Esophagus muscularis mucosa (tissue), 4 donors: ENCODE measurements at regions not wholly inside any gene's neighbourhood (a gene's known extent, or its start where the extent isn't known, plus 50 kb on each side); places are given as distances from the start of the nearest gene placed in this dataset.

Source experiments
- DNase-seq: peaks from one replicate; pipeline ENCODE4 v3.0.0-alpha.2; 2017; ENCODE audit errors: extremely low spot score
- H3K27ac ChIP-seq, 4 donors: fragments of 200-600 bp; sonication (generic); replicated peaks in 1 of 4; 1 replicate in 3 of 4; 2 replicates in 1 of 4; pipeline ENCODE4 v1.5.1; 2016 to 2019; ENCODE audit warnings: mild to moderate bottlenecking in 1 of 4
- H3K27me3 ChIP-seq, 4 donors: fragments of 200-600 bp; sonication (generic); one replicate each; pipeline versions ENCODE4 v1.5.1 to v1.6.0; 2016 to 2019
- H3K36me3 ChIP-seq, 4 donors: fragments of 200-600 bp; sonication (generic); one replicate each; pipeline ENCODE4 v1.5.1; 2016 to 2019
- H3K4me1 ChIP-seq, 4 donors: fragments of 200-600 bp; sonication (generic); one replicate each; pipeline ENCODE4 v1.5.1; 2016 to 2019
- H3K4me3 ChIP-seq, 4 donors: fragments of 200-600 bp; sonication (generic); 1 replicate in 2 of 4; 2 replicates in 2 of 4; pipeline ENCODE4 v1.5.1; 2016 to 2019; ENCODE audit warnings: mild to moderate bottlenecking in 4 of 4, moderate library complexity in 1 of 4
- H3K9me3 ChIP-seq, 4 donors: fragments of 200-600 bp; sonication (generic); 1 replicate in 3 of 4; 2 replicates in 1 of 4; pipeline ENCODE4 v1.5.1; 2016 to 2019
- EP300 ChIP-seq: sonication (generic); formaldehyde crosslinking; IDR thresholded peaks from one replicate; pipeline ENCODE4 v1.6.1; 2017; ENCODE audit warnings: antibody characterized with exemption
- POLR2A ChIP-seq: fragments of 450-650 bp; IDR thresholded peaks from one replicate; pipeline ENCODE4 v1.6.1; 2017; ENCODE audit warnings: antibody characterized with exemption, moderate library complexity, mild to moderate bottlenecking, low read depth
- POLR2AphosphoS5 ChIP-seq, 2 donors: sonication (generic); formaldehyde crosslinking; IDR thresholded peaks; one replicate each; pipeline ENCODE4 v1.6.1; 2017; ENCODE audit warnings: antibody characterized with exemption in 2 of 2
- WGBS: methylation state at CpG from one replicate; pipeline ENCODE4 v1.1.5; 2018; 5-methylcytosine and 5-hydroxymethylcytosine counted together
- intact Hi-C: fragments of 100-400 bp; cut with DNase I; formaldehyde crosslinking; loops from one replicate; pipeline ENCODE4 v1.15.1; 2023
- TF ChIP-seq, protein P1 (sequence below), 3 experiments: fragments of 200-600 bp in 2 of 3; fragments of 450-650 bp in 1 of 3; sonication (generic) in 2 of 3; IDR thresholded peaks; one replicate each; pipeline ENCODE4 v1.5.1; 2017 to 2019; ENCODE audit warnings: antibody characterized with exemption in 3 of 3, mild to moderate bottlenecking in 2 of 3, moderate library complexity in 1 of 3

GRCh38 chr12:91311081-91311480 is 128.5 kb upstream of the DCN start:
- no peak for DNase-seq
- 92% methylated on average over 2 of the region's 2 CpGs for WGBS
- intact Hi-C loops = no loop called here
- Histone ChIP-seq H3K4me1 (no peaks in the 10 kb centered on the region), H3K27ac (no peak overlapping the region), H3K9me3 (no peaks in the 10 kb centered on the region), H3K27me3 (no peaks in the 10 kb centered on the region), H3K4me3 (no peak overlapping the region), H3K36me3 (no peaks in the 10 kb centered on the region)
- TF ChIP-seq POLR2A (no peak), POLR2AphosphoS5 (IDR thresholded peaks at IDR 0.05) (no peak), EP300 (no peak)
- TF ChIP-seq, protein P1, sequence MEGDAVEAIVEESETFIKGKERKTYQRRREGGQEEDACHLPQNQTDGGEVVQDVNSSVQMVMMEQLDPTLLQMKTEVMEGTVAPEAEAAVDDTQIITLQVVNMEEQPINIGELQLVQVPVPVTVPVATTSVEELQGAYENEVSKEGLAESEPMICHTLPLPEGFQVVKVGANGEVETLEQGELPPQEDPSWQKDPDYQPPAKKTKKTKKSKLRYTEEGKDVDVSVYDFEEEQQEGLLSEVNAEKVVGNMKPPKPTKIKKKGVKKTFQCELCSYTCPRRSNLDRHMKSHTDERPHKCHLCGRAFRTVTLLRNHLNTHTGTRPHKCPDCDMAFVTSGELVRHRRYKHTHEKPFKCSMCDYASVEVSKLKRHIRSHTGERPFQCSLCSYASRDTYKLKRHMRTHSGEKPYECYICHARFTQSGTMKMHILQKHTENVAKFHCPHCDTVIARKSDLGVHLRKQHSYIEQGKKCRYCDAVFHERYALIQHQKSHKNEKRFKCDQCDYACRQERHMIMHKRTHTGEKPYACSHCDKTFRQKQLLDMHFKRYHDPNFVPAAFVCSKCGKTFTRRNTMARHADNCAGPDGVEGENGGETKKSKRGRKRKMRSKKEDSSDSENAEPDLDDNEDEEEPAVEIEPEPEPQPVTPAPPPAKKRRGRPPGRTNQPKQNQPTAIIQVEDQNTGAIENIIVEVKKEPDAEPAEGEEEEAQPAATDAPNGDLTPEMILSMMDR (IDR thresholded peaks at IDR 0.05) = no peak

DNA sequence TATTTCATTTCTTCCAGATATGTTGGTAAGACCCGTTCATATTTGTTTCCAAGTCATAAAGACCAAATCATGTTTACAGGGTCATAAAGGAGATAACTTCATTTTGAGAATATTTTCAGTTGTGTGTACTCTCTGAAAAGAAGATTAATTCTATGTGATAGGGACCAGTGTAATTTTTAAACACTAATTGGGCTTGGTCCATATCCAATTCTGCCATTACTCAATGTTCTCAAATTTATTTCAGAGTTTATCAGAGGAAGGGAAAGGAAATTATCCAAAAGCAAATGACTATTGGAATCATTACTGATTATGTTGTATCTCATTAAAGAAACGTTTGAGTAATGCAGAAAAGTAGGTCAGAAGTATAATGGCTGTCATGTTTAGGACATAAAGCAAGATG is 126.8 kb upstream of the DCN start:
- DNase-seq = no peak
- Histone ChIP-seq H3K9me3 (no peaks in the 10 kb centered on the region), H3K4me1 (no peaks in the 10 kb centered on the region), H3K4me3 (no peak overlapping the region), H3K36me3 (no peaks in the 10 kb centered on the region), H3K27me3 (no peaks in the 10 kb centered on the region), H3K27ac (no peak overlapping the region)
- intact Hi-C loops = no loop called here
- WGBS = 70% methylated on average over 2 of the region's 2 CpGs
- TF ChIP-seq POLR2AphosphoS5 (IDR thresholded peaks at IDR 0.05) (no peak), EP300 (no peak), POLR2A (no peak)
- TF ChIP-seq, protein P1 (IDR thresholded peaks at IDR 0.05) = no peak

GRCh38 chr12:91307957-91308670 is 125.5 kb upstream of the DCN start:
- TF ChIP-seq POLR2A (no peak), EP300 (no peak), POLR2AphosphoS5 (IDR thresholded peaks at IDR 0.05) (no peak)
- TF ChIP-seq, protein P1 (IDR thresholded peaks at IDR 0.05) = no peak
- no peaks in the 10 kb centered on the region for H3K4me1 ChIP-seq
- DNase-seq = no peak
- intact Hi-C loops = no loop called here
- H3K9me3 ChIP-seq = no peaks in the 10 kb centered on the region
- WGBS = 13% methylated on average over 1 of the region's 1 CpG
- H3K36me3 ChIP-seq = no peaks in the 10 kb centered on the region
- H3K27ac ChIP-seq = no peak overlapping the region
- no peak overlapping the region for H3K4me3 ChIP-seq
- no peaks in the 10 kb centered on the region for H3K27me3 ChIP-seq

- Histone ChIP-seq H3K4me1 (peaks cover 0 to 7% (median 3%) of the 10 kb centered on the region in 4 donors), H3K27ac (no peak overlapping the region), H3K9me3 (no peaks in the 10 kb centered on the region), H3K4me3 (no peak overlapping the region), H3K36me3 (no peaks in the 10 kb centered on the region), H3K27me3 (no peaks in the 10 kb centered on the region)
- DNase-seq = no peak
- intact Hi-C loops = no loop called here
- TF ChIP-seq POLR2AphosphoS5 (IDR thresholded peaks at IDR 0.05) (no peak), EP300 (no peak), POLR2A (no peak)
- TF ChIP-seq, protein P1 (IDR thresholded peaks at IDR 0.05) = no peak
Observed at GRCh38 chr12:91290354-91290753, 107.7 kb upstream of the DCN start.

DNA sequence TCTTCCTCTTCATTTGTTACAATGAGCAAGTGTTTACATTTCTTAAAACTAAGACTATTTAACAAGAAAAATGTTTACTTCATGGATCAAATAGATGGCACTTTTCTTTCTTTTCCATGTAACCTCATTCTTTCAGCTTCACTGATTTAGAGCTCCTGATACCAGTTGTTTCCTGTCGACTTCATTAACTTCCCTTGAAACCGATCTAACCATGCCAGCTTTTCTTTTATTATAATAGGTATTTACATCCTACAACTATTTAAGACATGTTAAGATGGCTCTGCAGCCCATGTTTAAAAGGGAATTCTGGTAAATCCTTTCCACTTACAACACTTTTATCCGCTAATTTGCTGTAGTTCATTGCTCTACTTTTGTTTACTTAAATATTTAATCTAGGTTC is 107.3 kb upstream of the DCN start:
- Histone ChIP-seq H3K27me3 (no peaks in the 10 kb centered on the region), H3K4me1 (peaks cover 0 to 7% (median 3%) of the 10 kb centered on the region in 4 donors), H3K36me3 (no peaks in the 10 kb centered on the region), H3K27ac (no peak overlapping the region), H3K4me3 (no peak overlapping the region), H3K9me3 (no peaks in the 10 kb centered on the region)
- intact Hi-C loops = no loop called here
- TF ChIP-seq POLR2A = no peak
- TF ChIP-seq, protein P1 (IDR thresholded peaks at IDR 0.05) = no peak
- TF ChIP-seq EP300 = no peak
- no peak for TF ChIP-seq POLR2AphosphoS5 (IDR thresholded peaks at IDR 0.05)
- no peak for DNase-seq
- WGBS = 49% methylated on average over 3 of the region's 3 CpGs
